Endometrium (tissue), 2 donors: ENCODE measurements at regions not wholly inside any gene's neighbourhood (a gene's known extent, or its start where the extent isn't known, plus 50 kb on each side); places are given as distances from the start of the nearest gene placed in this dataset.
"Not testable (repeated sequence)": the region's sequence is repeated elsewhere in the genome, so short reads cannot be mapped to it uniquely, and the experiment has no call there.

ENCODE experiments used
- FAIRE-seq: peaks from 2 replicates; lab custom pipeline; 2012; peaks lifted over from hg19 to GRCh38; lab: Jason Lieb, UNC
- donor health status: control.
- donor health status: control.

- FAIRE-seq: no peak
Measured at GRCh38 chr7:96561892-96562291, 147.8 kb downstream of the SEM1 start.

GRCh38 chr7:96558530-96558929, 151.1 kb downstream of the SEM1 start:
- peak; percentile 87 for FAIRE-seq

GRCh38 chr7:96558093-96558492, 151.6 kb downstream of the SEM1 start:
- FAIRE-seq: no peak

GRCh38 chr7:96557598-96557997, 152.0 kb downstream of the SEM1 start:
- not testable (repeated sequence) for FAIRE-seq

- no peak for FAIRE-seq
Measured at GRCh38 chr7:96548664-96549063, 161.0 kb downstream of the SEM1 start.

GRCh38 chr7:96547371-96547811, 162.3 kb downstream of the SEM1 start:
- FAIRE-seq: no peak

- FAIRE-seq: no peak
Measured at GRCh38 chr7:96546426-96546825, 163.2 kb downstream of the SEM1 start.

- no peak for FAIRE-seq
Measured at GRCh38 chr7:96539471-96539870, 170.2 kb downstream of the SEM1 start.

- FAIRE-seq: no peak
Measured at GRCh38 chr7:96538632-96539031, 171.0 kb downstream of the SEM1 start.

- FAIRE-seq: no peak
Measured at GRCh38 chr7:96534221-96534620, 175.4 kb downstream of the SEM1 start.

- FAIRE-seq: no peak
Measured at GRCh38 chr7:96532428-96532935, 177.2 kb downstream of the SEM1 start.

GRCh38 chr7:96531331-96531730, 178.3 kb downstream of the SEM1 start:
- FAIRE-seq: no peak

- no peak for FAIRE-seq
Measured at GRCh38 chr7:96530786-96531185, 178.9 kb downstream of the SEM1 start.

GRCh38 chr7:96527133-96527827, 182.4 kb downstream of the SEM1 start:
- FAIRE-seq: no peak

GRCh38 chr7:96526496-96526895, 183.2 kb downstream of the SEM1 start:
- no peak for FAIRE-seq

GRCh38 chr7:96521068-96521894, 188.4 kb downstream of the SEM1 start:
- FAIRE-seq: no peak

GRCh38 chr7:96508371-96508770, 186.5 kb upstream of the SLC25A13 start:
- FAIRE-seq: no peak

- FAIRE-seq: no peak
Measured at GRCh38 chr7:96503597-96503996, 181.7 kb upstream of the SLC25A13 start.

- no peak for FAIRE-seq
Measured at GRCh38 chr7:96501318-96501717, 179.4 kb upstream of the SLC25A13 start.

- FAIRE-seq: no peak
Measured at GRCh38 chr7:96499532-96499931, 177.6 kb upstream of the SLC25A13 start.

- no peak for FAIRE-seq
Measured at GRCh38 chr7:96497567-96497966, 175.7 kb upstream of the SLC25A13 start.

- FAIRE-seq: no peak
Measured at GRCh38 chr7:96495751-96496216, 173.9 kb upstream of the SLC25A13 start.

- FAIRE-seq: no peak
Measured at GRCh38 chr7:96486681-96487080, 164.8 kb upstream of the SLC25A13 start.
